Body of pancreas (tissue), 4 donors: ENCODE measurements at regions not wholly inside any gene's neighbourhood (a gene's known extent, or its start where the extent isn't known, plus 50 kb on each side); places are given as distances from the start of the nearest gene placed in this dataset.

ENCODE experiments used
- CTCF ChIP-seq, 7 experiments: fragments of 450-650 bp in 4 of 7; fragments of 200-600 bp in 3 of 7; sonication (generic) in 3 of 7; IDR thresholded peaks; one replicate each; pipeline ENCODE4 v1.5.1; 2016 to 2019; ENCODE audit warnings: antibody characterized with exemption in 7 of 7
- POLR2A ChIP-seq, 3 donors: fragments of 450-650 bp; IDR thresholded peaks; one replicate each; pipeline ENCODE4 v1.6.1; 2016; ENCODE audit warnings: antibody characterized with exemption in 3 of 3, mild to moderate bottlenecking in 2 of 3

GRCh38 chr20:24135781-24136180 lies 147.2 kb upstream of the GGTLC1 start:
- no peak for TF ChIP-seq CTCF (IDR thresholded peaks at IDR 0.05)
- TF ChIP-seq POLR2A (IDR thresholded peaks at IDR 0.05) = no peak
